Cardiac muscle cell (in vitro differentiated cells and primary cell): ENCODE measurements at regions not wholly inside any gene's neighbourhood (a gene's known extent, or its start where the extent isn't known, plus 50 kb on each side); places are given as distances from the start of the nearest gene placed in this dataset.
A peak's percentile ranks its signal among the peaks of the same experiment; 100 is the strongest.

Experiments
- DNase-seq, 2 donors: peaks; one replicate each; pipeline versions ENCODE4 v3.0.0 to v3.0.0-alpha.2; 2010 to 2017; ENCODE audit warnings: low read depth in 1 of 2, low spot score in 1 of 2
- H3K27ac ChIP-seq: fragments of 200-600 bp; sonication (generic); 2 replicates; pipeline ENCODE4 v1.5.1; 2016
- H3K27me3 ChIP-seq: fragments of 200-600 bp; sonication (generic); 2 replicates; pipeline ENCODE4 v1.6.0; 2016; ENCODE audit warnings: control low read depth
- H3K36me3 ChIP-seq: fragments of 200-600 bp; sonication (generic); 2 replicates; pipeline ENCODE4 v1.5.1; 2016; ENCODE audit warnings: control low read depth
- H3K4me1 ChIP-seq: fragments of 200-600 bp; sonication (generic); 2 replicates; pipeline ENCODE4 v1.8.1; 2017; ENCODE audit warnings: low read depth, mild to moderate bottlenecking, mixed run types
- H3K4me3 ChIP-seq: fragments of 200-600 bp; sonication (generic); 2 replicates; pipeline ENCODE4 v1.5.1; 2016; ENCODE audit warnings: mild to moderate bottlenecking
- H3K9me3 ChIP-seq: fragments of 200-600 bp; sonication (generic); 2 replicates; pipeline ENCODE4 v1.5.1; 2017; ENCODE audit warnings: low read depth, mild to moderate bottlenecking, control low read depth
- CTCF ChIP-seq: IDR thresholded peaks from 2 replicates; pipeline ENCODE4 v1.5.1; 2012; ENCODE audit warnings: low read depth, mild to moderate bottlenecking, low read length

- H3K27me3 ChIP-seq: no peaks in the 10 kb centered on the region
- H3K9me3 ChIP-seq: no peaks in the 10 kb centered on the region
- peak overlapping the region; percentile 87 for H3K27ac ChIP-seq
- no peaks in the 10 kb centered on the region for H3K36me3 ChIP-seq
- H3K4me3 ChIP-seq: no peak overlapping the region
- no peak for TF ChIP-seq CTCF
- H3K4me1 ChIP-seq: peaks cover 25% of the 10 kb centered on the region
- no peak for DNase-seq
These were observed 241.4 kb downstream of the TOMM20 start for GRCh38 chr1:234887016-234887900.

- no peak for DNase-seq
- Histone ChIP-seq H3K36me3 (no peaks in the 10 kb centered on the region), H3K9me3 (no peaks in the 10 kb centered on the region), H3K27me3 (no peaks in the 10 kb centered on the region), H3K4me3 (no peak overlapping the region), H3K27ac (peak overlapping the region; percentile 87), H3K4me1 (peaks cover 30% of the 10 kb centered on the region)
- TF ChIP-seq CTCF: no peak
These were observed 242.3 kb downstream of the TOMM20 start for GRCh38 chr1:234886081-234886984.

GRCh38 chr1:234885601-234886000 is 243.0 kb downstream of the TOMM20 start:
- H3K4me3 ChIP-seq: no peak overlapping the region
- H3K4me1 ChIP-seq: peaks cover 30% of the 10 kb centered on the region
- H3K36me3 ChIP-seq: no peaks in the 10 kb centered on the region
- H3K27ac ChIP-seq: peak overlapping the region; percentile 87
- no peak for TF ChIP-seq CTCF
- no peaks in the 10 kb centered on the region for H3K9me3 ChIP-seq
- no peaks in the 10 kb centered on the region for H3K27me3 ChIP-seq
- DNase-seq: no peak

- no peak for DNase-seq
- Histone ChIP-seq H3K4me1 (peaks cover 37% of the 10 kb centered on the region), H3K27ac (no peak overlapping the region), H3K9me3 (no peaks in the 10 kb centered on the region), H3K36me3 (no peaks in the 10 kb centered on the region), H3K27me3 (no peaks in the 10 kb centered on the region), H3K4me3 (no peak overlapping the region)
- no peak for TF ChIP-seq CTCF
These were observed 243.9 kb downstream of the TOMM20 start for GRCh38 chr1:234884701-234885100.

GRCh38 chr1:234884006-234884405 is 244.6 kb downstream of the TOMM20 start:
- H3K4me3 ChIP-seq: no peak overlapping the region
- DNase-seq: no peak
- TF ChIP-seq CTCF: no peak
- no peaks in the 10 kb centered on the region for H3K27me3 ChIP-seq
- no peak overlapping the region for H3K27ac ChIP-seq
- no peaks in the 10 kb centered on the region for H3K36me3 ChIP-seq
- no peaks in the 10 kb centered on the region for H3K9me3 ChIP-seq
- H3K4me1 ChIP-seq: peaks cover 44% of the 10 kb centered on the region
